GM06990 (cell line): ENCODE measurements at regions not wholly inside any gene's neighbourhood (a gene's known extent, or its start where the extent isn't known, plus 50 kb on each side); places are given as distances from the start of the nearest gene placed in this dataset.

ENCODE experiments used
- DNase-seq: peaks from one replicate; pipeline ENCODE4 v3.0.0-alpha.2; 2011; ENCODE audit not compliant: insufficient read length; ENCODE audit errors: extremely low read depth
- H3K27me3 ChIP-seq: replicated peaks from 2 replicates; pipeline ENCODE4 v1.6.0; 2011; ENCODE audit warnings: low read length; ENCODE audit not compliant: control insufficient read depth, insufficient read depth
- H3K36me3 ChIP-seq: 2 replicates; pipeline ENCODE4 v1.5.1; 2011; ENCODE audit warnings: low read length; ENCODE audit not compliant: control insufficient read depth, insufficient read depth
- H3K4me3 ChIP-seq: replicated peaks from 2 replicates; pipeline ENCODE4 v1.5.1; 2011; ENCODE audit warnings: low read depth, mild to moderate bottlenecking, control low read depth, low read length
- TF ChIP-seq, protein P1 (sequence below): IDR thresholded peaks from 2 replicates; pipeline ENCODE4 v1.5.1; 2011; ENCODE audit warnings: low read length, control low read depth, mild to moderate bottlenecking, inconsistent platforms; ENCODE audit not compliant: insufficient read depth, poor library complexity, severe bottlenecking

DNA sequence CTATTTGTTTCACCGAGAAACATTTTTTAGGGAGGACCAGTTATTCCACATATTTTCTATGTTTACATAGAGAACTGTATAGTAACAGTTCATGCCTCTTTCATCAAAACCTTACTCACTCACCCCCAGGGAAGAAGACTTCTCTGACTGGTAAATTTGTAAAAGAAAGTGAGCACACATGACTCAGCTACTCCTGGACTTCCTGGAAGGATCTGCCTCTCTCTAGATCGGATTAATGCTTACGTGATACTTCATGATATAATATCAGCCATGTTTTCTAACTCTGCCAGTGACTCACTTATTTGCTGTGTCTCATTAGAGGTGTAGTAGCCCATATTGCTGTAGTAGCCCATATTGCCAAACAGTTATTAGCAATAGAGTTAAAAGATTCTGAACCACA, 494.3 kb upstream of the ATXN7L3B start:
- no peak for DNase-seq
- H3K27me3 ChIP-seq: no peaks in the 10 kb centered on the region
- TF ChIP-seq, protein P1, sequence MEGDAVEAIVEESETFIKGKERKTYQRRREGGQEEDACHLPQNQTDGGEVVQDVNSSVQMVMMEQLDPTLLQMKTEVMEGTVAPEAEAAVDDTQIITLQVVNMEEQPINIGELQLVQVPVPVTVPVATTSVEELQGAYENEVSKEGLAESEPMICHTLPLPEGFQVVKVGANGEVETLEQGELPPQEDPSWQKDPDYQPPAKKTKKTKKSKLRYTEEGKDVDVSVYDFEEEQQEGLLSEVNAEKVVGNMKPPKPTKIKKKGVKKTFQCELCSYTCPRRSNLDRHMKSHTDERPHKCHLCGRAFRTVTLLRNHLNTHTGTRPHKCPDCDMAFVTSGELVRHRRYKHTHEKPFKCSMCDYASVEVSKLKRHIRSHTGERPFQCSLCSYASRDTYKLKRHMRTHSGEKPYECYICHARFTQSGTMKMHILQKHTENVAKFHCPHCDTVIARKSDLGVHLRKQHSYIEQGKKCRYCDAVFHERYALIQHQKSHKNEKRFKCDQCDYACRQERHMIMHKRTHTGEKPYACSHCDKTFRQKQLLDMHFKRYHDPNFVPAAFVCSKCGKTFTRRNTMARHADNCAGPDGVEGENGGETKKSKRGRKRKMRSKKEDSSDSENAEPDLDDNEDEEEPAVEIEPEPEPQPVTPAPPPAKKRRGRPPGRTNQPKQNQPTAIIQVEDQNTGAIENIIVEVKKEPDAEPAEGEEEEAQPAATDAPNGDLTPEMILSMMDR: no peak
- H3K36me3 ChIP-seq: no peaks in the 10 kb centered on the region
- no peak overlapping the region for H3K4me3 ChIP-seq

DNA sequence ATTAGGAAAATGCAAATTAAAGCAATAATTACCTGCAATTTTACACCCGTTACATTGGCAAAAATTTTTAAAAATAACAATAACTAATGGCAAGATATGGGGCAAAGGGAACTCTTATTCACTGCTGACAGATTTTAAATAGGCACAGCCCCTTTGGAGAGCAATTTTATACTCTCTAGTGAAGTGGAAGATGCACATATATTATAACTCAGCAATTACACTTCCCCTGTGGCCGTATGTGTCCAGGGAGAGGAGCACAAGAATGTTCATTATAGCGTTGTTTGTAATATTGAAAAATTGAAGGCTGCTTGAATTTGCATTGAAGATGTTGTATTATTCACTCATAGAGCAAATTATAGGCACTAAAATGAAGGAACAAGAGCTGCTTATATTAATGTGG, 488.3 kb upstream of the ATXN7L3B start:
- Histone ChIP-seq H3K27me3 (no peaks in the 10 kb centered on the region), H3K4me3 (no peak overlapping the region), H3K36me3 (no peaks in the 10 kb centered on the region)
- TF ChIP-seq, protein P1: no peak
- no peak for DNase-seq

DNA sequence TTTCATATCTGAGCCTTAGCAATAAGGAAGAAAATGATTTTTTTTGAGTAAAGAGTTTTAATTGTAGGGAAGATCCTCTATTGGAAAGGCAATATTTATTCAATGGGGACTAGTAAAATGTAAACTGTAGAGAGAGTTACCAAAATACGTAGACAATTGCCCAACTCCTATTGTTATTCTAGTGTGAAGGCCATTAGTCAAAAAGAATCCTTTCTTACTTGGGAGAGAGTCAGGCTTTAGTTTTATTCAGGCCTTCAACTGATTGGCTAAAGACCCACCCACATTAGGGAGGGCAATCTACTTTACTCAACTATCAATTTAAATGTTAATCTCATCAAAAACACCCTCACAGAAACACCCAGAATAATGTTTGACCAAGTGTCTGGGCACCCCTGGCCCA, 485.8 kb upstream of the ATXN7L3B start:
- DNase-seq: no peak
- no peak overlapping the region for H3K4me3 ChIP-seq
- H3K27me3 ChIP-seq: no peaks in the 10 kb centered on the region
- no peaks in the 10 kb centered on the region for H3K36me3 ChIP-seq
- TF ChIP-seq, protein P1: no peak

DNA sequence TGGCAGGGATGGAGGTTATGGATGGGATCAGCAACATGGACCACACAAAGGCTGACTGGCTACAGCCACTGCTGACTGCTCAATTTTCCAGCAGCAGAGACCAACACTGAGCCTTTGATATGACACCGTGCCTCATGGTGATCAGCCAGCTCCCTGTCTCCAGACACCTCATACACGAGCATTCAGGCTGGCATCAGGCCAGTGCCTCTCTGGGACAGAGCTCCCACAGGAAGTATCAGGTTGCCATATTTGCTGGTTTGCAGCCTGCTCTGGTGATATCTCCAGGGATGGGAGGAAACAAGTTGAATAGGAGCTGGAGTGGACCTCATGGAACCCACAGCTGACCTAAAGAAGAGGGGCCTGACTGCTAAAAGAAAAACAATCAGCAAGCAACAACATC, 471.2 kb upstream of the ATXN7L3B start:
- Histone ChIP-seq H3K36me3 (no peaks in the 10 kb centered on the region), H3K27me3 (no peaks in the 10 kb centered on the region), H3K4me3 (no peak overlapping the region)
- TF ChIP-seq, protein P1: no peak
- no peak for DNase-seq

DNA sequence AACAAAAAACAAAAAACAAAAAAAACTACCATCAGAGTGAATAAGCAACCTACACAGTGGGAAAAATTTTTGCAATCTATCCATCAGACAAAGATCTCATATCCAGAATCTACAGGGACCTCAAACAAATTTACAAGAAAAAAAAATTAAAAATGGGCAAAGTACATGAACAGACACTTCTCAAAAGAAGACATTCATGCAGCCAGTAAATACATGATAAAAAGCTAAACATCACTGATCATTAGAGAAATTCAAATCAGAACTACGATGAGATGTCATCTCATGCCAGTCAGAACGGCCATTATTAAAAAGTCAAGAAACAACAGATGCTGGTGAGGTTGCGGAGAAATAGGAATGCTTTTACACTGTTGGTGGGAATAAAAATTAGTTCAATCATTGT, 466.5 kb upstream of the ATXN7L3B start:
- no peak for DNase-seq
- TF ChIP-seq, protein P1: no peak

DNA sequence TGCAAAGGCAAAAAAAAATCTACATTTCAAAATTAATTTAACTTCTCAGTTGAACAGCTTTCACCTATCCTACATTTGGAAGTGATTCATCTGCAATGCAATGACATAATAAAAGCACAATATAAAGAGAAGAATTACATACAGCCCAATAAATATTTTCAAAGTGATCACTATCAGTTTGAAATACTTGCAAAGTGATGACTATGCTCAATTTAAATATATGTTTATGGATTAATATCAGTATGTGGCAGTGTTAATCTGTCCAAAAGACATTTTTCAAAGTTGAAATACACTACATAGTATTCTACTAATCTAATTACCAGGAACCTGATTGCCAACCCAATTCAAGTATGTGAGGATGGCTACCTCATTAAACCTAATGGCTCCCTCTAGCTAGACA, 460.7 kb upstream of the ATXN7L3B start:
- Histone ChIP-seq H3K36me3 (no peaks in the 10 kb centered on the region), H3K27me3 (no peaks in the 10 kb centered on the region), H3K4me3 (no peak overlapping the region)
- DNase-seq: no peak
- TF ChIP-seq, protein P1: no peak

More for the DNA sequence above, 466.5 kb upstream of the ATXN7L3B start:
- H3K27me3 ChIP-seq: no peaks in the 10 kb centered on the region
- no peaks in the 10 kb centered on the region for H3K36me3 ChIP-seq
- H3K4me3 ChIP-seq: no peak overlapping the region
